Ovary (tissue), 3 donors: ENCODE measurements at regions not wholly inside any gene's neighbourhood (a gene's known extent, or its start where the extent isn't known, plus 50 kb on each side); places are given as distances from the start of the nearest gene placed in this dataset.

Source experiments
- EP300 ChIP-seq: sonication (generic); formaldehyde crosslinking; IDR thresholded peaks from one replicate; pipeline ENCODE4 v1.6.1; 2017; ENCODE audit warnings: antibody characterized with exemption
- POLR2A ChIP-seq: fragments of 450-650 bp; IDR thresholded peaks from one replicate; pipeline ENCODE4 v1.6.1; 2017; ENCODE audit warnings: antibody characterized with exemption, mild to moderate bottlenecking, moderate library complexity
- TF ChIP-seq, protein P1 (sequence below), 3 donors: fragments of 450-650 bp in 2 of 3; fragments of 200-600 bp in 1 of 3; IDR thresholded peaks; one replicate each; pipeline versions ENCODE4 v1.5.1 to v1.8.0; 2016 to 2022; ENCODE audit warnings: antibody characterized with exemption in 3 of 3, mild to moderate bottlenecking in 1 of 3
- donor health status: DM: no; HTN: no; CAD: no.

DNA sequence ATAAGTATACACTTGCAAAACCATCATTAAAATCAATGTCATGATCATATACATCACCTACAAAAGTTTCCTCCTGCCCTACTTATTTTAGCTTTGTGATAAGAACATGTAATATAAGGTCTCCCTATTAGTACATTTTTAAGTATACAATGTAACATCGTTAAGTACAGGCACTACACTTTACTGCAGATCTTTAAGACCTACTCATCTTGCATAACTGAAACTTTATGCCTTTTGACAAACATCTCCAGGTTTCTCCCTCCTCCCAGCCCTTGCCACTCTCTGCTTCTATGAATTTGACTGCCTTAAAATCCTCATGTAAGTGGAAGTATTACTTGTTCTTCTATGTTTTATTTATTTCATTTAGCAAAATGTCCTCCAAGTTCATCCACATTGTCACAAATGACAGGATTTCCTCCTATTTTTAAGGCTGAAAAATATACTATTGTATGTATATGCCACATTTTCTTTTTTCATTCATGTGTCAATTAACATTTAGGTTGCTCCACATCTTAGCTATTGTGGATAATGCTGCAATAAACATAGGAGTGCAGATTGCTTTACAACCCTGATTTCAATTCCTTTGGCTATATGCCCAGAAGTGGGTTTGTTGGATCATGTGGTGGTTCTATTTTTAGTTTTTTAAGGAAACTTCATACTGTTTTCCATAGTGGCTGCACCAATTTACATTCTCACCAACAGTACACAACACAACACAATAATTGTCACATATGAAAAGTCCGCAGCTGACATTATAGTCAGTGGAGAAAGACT is 471.1 kb upstream of the ANO3 start:
- TF ChIP-seq, protein P1, sequence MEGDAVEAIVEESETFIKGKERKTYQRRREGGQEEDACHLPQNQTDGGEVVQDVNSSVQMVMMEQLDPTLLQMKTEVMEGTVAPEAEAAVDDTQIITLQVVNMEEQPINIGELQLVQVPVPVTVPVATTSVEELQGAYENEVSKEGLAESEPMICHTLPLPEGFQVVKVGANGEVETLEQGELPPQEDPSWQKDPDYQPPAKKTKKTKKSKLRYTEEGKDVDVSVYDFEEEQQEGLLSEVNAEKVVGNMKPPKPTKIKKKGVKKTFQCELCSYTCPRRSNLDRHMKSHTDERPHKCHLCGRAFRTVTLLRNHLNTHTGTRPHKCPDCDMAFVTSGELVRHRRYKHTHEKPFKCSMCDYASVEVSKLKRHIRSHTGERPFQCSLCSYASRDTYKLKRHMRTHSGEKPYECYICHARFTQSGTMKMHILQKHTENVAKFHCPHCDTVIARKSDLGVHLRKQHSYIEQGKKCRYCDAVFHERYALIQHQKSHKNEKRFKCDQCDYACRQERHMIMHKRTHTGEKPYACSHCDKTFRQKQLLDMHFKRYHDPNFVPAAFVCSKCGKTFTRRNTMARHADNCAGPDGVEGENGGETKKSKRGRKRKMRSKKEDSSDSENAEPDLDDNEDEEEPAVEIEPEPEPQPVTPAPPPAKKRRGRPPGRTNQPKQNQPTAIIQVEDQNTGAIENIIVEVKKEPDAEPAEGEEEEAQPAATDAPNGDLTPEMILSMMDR (IDR thresholded peaks at IDR 0.05): no peak
- TF ChIP-seq EP300: no peak
- no peak for TF ChIP-seq POLR2A
